WERI-Rb-1 (cell line): ENCODE measurements at regions not wholly inside any gene's neighbourhood (a gene's known extent, or its start where the extent isn't known, plus 50 kb on each side); places are given as distances from the start of the nearest gene placed in this dataset.

Experiments
- DNase-seq: peaks from one replicate; pipeline ENCODE4 v3.0.0-alpha.2; 2020
- H3K27ac ChIP-seq: fragments of 250-450 bp; sonication (Bioruptor Pico); 2 replicates; pipeline ENCODE4 v1.5.1; 2020; ENCODE audit warnings: mild to moderate bottlenecking, moderate library complexity
- H3K27me3 ChIP-seq: fragments of 250-450 bp; sonication (Bioruptor Pico); 2 replicates; pipeline ENCODE4 v1.5.1; 2021; ENCODE audit warnings: mild to moderate bottlenecking, low read depth, moderate library complexity; ENCODE audit not compliant: insufficient read depth, severe bottlenecking
- H3K36me3 ChIP-seq: fragments of 250-450 bp; sonication (Bioruptor Pico); 2 replicates; pipeline ENCODE4 v1.5.1; 2020; ENCODE audit warnings: mild to moderate bottlenecking, moderate library complexity
- H3K4me3 ChIP-seq: 2 replicates; pipeline ENCODE4 v1.5.1; 2011; ENCODE audit warnings: low read depth, mild to moderate bottlenecking, control low read depth, low read length
- H3K9me3 ChIP-seq: fragments of 250-450 bp; sonication (Bioruptor Pico); 2 replicates; pipeline ENCODE4 v1.5.1; 2021; ENCODE audit warnings: mild to moderate bottlenecking, moderate library complexity; ENCODE audit not compliant: severe bottlenecking
- CTCF ChIP-seq: IDR thresholded peaks from 2 replicates; pipeline ENCODE4 v1.5.1; 2011; ENCODE audit warnings: low read depth, mild to moderate bottlenecking, control low read depth, inconsistent platforms, low read length

GRCh38 chr15:91801836-91802534 lies 51.5 kb upstream of the SLCO3A1 start:
- H3K36me3 ChIP-seq: no peaks in the 10 kb centered on the region
- no peak for DNase-seq
- no peaks in the 10 kb centered on the region for H3K9me3 ChIP-seq
- H3K27ac ChIP-seq: no peak overlapping the region
- H3K27me3 ChIP-seq: peaks cover 65% of the 10 kb centered on the region
- no peak for TF ChIP-seq CTCF
- H3K4me3 ChIP-seq: no peak overlapping the region

- H3K4me3 ChIP-seq: no peak overlapping the region
- H3K36me3 ChIP-seq: no peaks in the 10 kb centered on the region
- peaks cover 62% of the 10 kb centered on the region for H3K27me3 ChIP-seq
- H3K9me3 ChIP-seq: no peaks in the 10 kb centered on the region
- H3K27ac ChIP-seq: no peak overlapping the region
- TF ChIP-seq CTCF: no peak
- no peak for DNase-seq
These were observed 50.2 kb upstream of the SLCO3A1 start for GRCh38 chr15:91803260-91803659.
